Fibroblast of villous mesenchyme (primary cell): ENCODE measurements at regions not wholly inside any gene's neighbourhood (a gene's known extent, or its start where the extent isn't known, plus 50 kb on each side); places are given as distances from the start of the nearest gene placed in this dataset.

Experiments
- DNase-seq: peaks from one replicate; pipeline ENCODE4 v3.0.0-alpha.2; 2010; ENCODE audit warnings: low read depth
- H3K4me3 ChIP-seq: 2 replicates; pipeline ENCODE4 v1.5.1; 2011; ENCODE audit warnings: low read depth, mild to moderate bottlenecking, low read length
- TF ChIP-seq, protein P1 (sequence below): IDR thresholded peaks from 2 replicates; pipeline ENCODE4 v1.5.1; 2012; ENCODE audit warnings: low read depth, mild to moderate bottlenecking, low read length; ENCODE audit not compliant: insufficient read depth

DNA sequence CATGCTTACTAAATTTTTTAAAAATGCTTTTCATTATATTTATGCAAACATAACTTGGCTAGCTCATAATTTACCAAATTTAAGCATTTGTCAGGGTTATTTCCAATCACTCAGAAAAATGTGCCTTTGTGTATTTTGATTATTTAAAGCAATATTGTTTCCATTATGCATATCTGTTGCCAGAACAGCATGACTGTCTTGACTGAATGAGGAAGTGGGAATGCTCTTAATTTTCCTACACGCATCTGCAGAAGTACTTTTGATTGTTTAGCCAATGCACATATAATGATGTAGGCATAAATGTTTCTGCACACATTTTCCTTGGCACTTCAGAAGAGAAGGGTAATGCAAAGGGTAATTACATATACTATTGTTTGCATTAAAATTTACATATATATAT is 92.5 kb upstream of the ADGRL2 start:
- no peak overlapping the region for H3K4me3 ChIP-seq
- DNase-seq, result no peak
- TF ChIP-seq, protein P1, sequence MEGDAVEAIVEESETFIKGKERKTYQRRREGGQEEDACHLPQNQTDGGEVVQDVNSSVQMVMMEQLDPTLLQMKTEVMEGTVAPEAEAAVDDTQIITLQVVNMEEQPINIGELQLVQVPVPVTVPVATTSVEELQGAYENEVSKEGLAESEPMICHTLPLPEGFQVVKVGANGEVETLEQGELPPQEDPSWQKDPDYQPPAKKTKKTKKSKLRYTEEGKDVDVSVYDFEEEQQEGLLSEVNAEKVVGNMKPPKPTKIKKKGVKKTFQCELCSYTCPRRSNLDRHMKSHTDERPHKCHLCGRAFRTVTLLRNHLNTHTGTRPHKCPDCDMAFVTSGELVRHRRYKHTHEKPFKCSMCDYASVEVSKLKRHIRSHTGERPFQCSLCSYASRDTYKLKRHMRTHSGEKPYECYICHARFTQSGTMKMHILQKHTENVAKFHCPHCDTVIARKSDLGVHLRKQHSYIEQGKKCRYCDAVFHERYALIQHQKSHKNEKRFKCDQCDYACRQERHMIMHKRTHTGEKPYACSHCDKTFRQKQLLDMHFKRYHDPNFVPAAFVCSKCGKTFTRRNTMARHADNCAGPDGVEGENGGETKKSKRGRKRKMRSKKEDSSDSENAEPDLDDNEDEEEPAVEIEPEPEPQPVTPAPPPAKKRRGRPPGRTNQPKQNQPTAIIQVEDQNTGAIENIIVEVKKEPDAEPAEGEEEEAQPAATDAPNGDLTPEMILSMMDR, result no peak

DNA sequence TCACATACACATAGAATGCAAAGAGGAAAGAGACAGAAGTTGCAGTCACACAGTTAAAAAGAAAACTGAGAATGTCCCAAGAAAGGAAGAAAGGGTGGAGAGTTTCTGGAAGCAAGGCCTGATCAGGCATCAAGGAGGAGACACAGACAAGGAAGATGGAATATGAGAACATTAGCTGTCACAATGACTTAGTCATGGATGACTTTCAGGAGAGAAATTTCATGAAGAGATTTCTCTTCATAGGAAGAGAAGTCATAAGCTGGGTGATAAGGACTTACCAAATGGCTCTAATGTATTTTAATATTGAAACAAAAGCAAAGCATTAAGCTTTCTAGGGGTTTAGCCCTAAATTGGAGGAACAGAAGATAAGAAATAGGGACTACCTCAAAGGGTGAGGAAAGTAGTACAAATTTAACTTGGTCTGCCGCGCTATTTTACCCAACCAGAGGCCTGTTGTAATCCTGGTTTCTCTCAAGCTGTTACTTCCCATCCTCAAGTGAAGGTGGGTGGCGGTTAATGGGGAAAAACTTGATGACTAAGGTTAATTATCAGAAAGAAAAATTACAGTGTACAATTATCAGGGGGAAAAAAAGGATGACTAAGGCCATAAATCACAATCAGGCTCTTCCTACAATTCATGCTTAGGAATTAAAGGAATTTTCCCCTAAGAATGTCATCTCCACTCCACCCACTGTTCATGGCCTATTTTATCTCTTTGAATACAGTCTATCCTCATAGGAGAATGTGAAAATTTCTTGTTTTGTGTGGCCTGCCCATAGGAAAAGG is 93.9 kb upstream of the ADGRL2 start:
- DNase-seq, result peak; percentile 31
- TF ChIP-seq, protein P1, result no peak
- H3K4me3 ChIP-seq, result no peak overlapping the region

DNA sequence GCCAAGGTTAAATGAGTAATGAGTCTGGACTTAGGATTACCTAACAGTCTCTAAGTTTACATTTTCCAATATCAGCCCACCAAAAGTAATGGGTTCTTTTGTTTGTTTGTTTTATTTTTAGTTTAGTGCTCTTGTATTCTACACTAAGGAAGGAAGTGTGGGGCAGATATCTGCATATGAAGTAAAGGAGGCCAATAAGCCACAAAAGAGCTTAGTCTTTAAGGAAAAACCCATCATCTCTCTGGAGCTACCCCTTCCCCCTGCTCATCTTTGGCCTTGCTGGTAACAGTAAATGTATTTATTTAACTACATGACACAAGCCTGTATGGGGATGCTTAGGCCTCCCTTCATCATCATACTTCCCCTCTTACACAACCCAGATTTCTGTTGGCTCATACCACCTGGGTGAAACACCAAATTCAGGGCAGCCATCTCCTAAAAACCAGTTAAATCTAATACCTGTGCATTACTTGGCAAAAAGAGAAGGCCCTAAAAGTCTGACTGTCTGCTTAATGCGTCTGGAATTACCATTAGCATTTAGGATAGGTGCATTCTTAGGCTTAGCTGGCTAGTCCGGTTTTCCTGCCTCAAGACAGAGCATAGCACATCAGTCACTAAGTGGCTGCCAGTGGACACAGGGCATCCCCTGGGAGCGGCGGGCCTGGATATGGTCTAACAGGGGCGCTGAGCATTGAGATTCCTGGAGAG is 96.8 kb upstream of the ADGRL2 start:
- TF ChIP-seq, protein P1, result no peak
- no peak overlapping the region for H3K4me3 ChIP-seq
- DNase-seq, result peak; percentile 77

DNA sequence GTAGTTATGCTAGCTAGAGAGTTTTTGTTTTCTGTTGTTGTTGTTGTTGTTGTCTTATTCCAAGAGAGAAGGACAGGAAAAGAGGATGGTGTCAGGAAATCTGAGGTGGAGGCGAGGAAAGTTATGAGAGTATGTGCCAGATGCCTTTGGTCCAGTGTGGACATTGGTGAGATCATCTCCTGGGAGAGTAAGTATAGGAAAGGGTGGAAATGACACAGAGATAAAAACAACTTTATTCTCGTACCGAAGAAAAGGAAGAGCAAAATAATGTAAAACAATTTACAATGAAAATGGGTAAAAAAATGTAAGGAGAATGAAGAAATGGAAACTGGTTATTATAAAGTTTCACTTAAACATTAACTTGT is 97.4 kb upstream of the ADGRL2 start:
- no peak overlapping the region for H3K4me3 ChIP-seq
- DNase-seq, result peak; percentile 70
- TF ChIP-seq, protein P1, result no peak

DNA sequence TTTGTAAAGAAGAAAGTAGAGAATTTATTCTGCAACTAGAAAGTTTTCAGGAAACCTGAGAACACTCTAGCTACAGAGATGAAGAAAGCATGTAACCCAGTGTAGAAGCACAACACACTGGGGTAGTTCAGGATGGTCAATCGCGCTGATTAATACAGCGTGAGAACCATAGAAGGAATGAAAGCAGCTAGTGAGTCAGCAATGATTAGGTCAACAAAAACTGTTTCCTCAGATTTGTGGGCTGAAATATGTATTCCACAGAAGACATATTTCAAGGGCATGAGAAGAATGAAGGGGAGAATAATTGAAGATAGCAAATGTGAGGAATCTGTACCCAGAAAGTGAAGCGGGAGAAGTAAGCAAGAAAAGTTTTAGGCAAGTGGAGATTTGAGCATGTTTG is 97.8 kb upstream of the ADGRL2 start:
- DNase-seq, result peak; percentile 91
- TF ChIP-seq, protein P1, result no peak
- H3K4me3 ChIP-seq, result no peak overlapping the region

DNA sequence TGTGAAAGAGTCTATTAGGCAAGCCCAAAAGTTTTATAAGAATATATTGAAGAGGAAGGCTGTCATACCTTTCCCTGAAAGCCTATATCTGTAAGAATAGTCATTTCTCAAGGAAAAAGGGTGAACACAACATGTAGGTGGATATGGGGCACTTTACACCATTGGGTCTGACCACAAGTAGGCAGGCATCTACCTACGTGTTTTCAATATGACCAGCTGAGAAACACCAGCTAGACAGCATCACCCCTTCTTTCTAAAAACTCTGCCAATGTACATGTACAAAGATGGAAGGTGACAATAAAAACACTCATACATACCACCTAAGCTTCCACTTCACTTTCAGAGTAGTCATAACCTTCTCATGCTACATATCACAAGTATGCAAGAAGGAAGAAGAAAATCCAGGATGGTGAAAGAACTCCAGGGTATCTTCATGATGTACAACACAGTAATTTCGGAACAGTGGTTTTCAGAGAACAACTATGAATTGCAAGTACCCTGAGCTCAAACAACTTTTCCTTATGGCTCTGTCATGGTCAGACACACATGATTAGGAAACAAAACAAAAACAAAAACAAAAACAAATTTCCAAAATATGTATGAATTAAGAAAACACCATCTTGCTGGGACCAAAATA is 98.5 kb upstream of the ADGRL2 start:
- TF ChIP-seq, protein P1, result no peak
- no peak overlapping the region for H3K4me3 ChIP-seq
- DNase-seq, result no peak
